HL-60 (cell line): ENCODE measurements at regions not wholly inside any gene's neighbourhood (a gene's known extent, or its start where the extent isn't known, plus 50 kb on each side); places are given as distances from the start of the nearest gene placed in this dataset.

Source experiments
- GABPA ChIP-seq: IDR thresholded peaks from 2 replicates; pipeline ENCODE4 v1.6.1; 2012; ENCODE audit warnings: low read depth
- POLR2AphosphoS5 ChIP-seq: IDR thresholded peaks from 2 replicates; pipeline ENCODE4 v1.6.1; 2012; ENCODE audit warnings: low read depth
- REST ChIP-seq: IDR thresholded peaks from 2 replicates; pipeline ENCODE4 v1.6.1; 2012; ENCODE audit warnings: low read depth; ENCODE audit not compliant: insufficient replicate concordance
- SPI1 ChIP-seq: IDR thresholded peaks from 2 replicates; pipeline ENCODE4 v1.6.1; 2012; ENCODE audit warnings: low read depth, mild to moderate bottlenecking, borderline replicate concordance
- TF ChIP-seq, protein P1 (sequence below): IDR thresholded peaks from one replicate; pipeline ENCODE4 v1.5.1; 2011; ENCODE audit warnings: low read length, control low read depth, inconsistent platforms; ENCODE audit not compliant: insufficient read depth

GRCh38 chr7:35891004-35891830 lies 90.4 kb downstream of the SEPTIN7 start:
- TF ChIP-seq POLR2AphosphoS5 (no peak), SPI1 (no peak), REST (no peak), GABPA (no peak)
- TF ChIP-seq, protein P1, sequence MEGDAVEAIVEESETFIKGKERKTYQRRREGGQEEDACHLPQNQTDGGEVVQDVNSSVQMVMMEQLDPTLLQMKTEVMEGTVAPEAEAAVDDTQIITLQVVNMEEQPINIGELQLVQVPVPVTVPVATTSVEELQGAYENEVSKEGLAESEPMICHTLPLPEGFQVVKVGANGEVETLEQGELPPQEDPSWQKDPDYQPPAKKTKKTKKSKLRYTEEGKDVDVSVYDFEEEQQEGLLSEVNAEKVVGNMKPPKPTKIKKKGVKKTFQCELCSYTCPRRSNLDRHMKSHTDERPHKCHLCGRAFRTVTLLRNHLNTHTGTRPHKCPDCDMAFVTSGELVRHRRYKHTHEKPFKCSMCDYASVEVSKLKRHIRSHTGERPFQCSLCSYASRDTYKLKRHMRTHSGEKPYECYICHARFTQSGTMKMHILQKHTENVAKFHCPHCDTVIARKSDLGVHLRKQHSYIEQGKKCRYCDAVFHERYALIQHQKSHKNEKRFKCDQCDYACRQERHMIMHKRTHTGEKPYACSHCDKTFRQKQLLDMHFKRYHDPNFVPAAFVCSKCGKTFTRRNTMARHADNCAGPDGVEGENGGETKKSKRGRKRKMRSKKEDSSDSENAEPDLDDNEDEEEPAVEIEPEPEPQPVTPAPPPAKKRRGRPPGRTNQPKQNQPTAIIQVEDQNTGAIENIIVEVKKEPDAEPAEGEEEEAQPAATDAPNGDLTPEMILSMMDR = no peak
